ENCODE measurements at regions not wholly inside any gene's neighbourhood (a gene's known extent, or its start where the extent isn't known, plus 50 kb on each side); places are given as distances from the start of the nearest gene placed in this dataset.

- Histone ChIP-seq H3K9ac (ENCODE audit: low read depth in 1 of 2, low read length in 2 of 2) (no peak overlapping the region), H3K4me3 (ENCODE audit: low read depth in 1 of 3, low read length in 3 of 3) (no peak overlapping the region), H3K4me1 (ENCODE audit: control insufficient read depth in 4 of 4, insufficient read depth in 4 of 4, low read length in 3 of 4) (no peaks in the 10 kb centered on the region), H3K9me3 (ENCODE audit: control insufficient read depth in 4 of 4, low read length in 3 of 4) (no peaks in the 10 kb centered on the region), H3K27ac (ENCODE audit: low read depth in 1 of 2, low read length in 2 of 2) (no peak overlapping the region), H3K36me3 (ENCODE audit: control insufficient read depth in 4 of 4, insufficient read depth in 3 of 4, low read depth in 1 of 4, low read length in 3 of 4) (no peaks in the 10 kb centered on the region), H3K27me3 (ENCODE audit: control insufficient read depth in 4 of 4, insufficient read depth in 4 of 4, low read length in 3 of 4) (peaks cover 0 to 2% (median 0%) of the 10 kb centered on the region in 4 donors)
- 85% methylated on average over 2 of the region's 2 CpGs for WGBS
- no peak for DNase-seq (ENCODE audit: low spot score)
- TF ChIP-seq ZBTB33 (IDR thresholded peaks at IDR 0.05), result no peak
- no peak for TF ChIP-seq SP1 (IDR thresholded peaks at IDR 0.05)
- no peak for TF ChIP-seq FOXA2 (IDR thresholded peaks at IDR 0.05)
- no peak for TF ChIP-seq HNF4A (conservative IDR thresholded peaks at IDR 0.05)
- TF ChIP-seq MAX (IDR thresholded peaks at IDR 0.05), result no peak
- no peak for TF ChIP-seq JUND (IDR thresholded peaks at IDR 0.05)
- no peak for TF ChIP-seq FOXA1 (IDR thresholded peaks at IDR 0.05)
- TF ChIP-seq EGR1 (IDR thresholded peaks at IDR 0.05; ENCODE audit: low read depth in 2 of 2), result no peak
- no peak for TF ChIP-seq GABPA (IDR thresholded peaks at IDR 0.05 in 1 of 2, conservative IDR thresholded peaks at IDR 0.05 in 1 of 2)
These were observed 54.0 kb upstream of the TMLHE start for GRCh38 chrX:155666741-155667140.

Measured in liver (tissue), 7 donors.